WERI-Rb-1 (cell line): ENCODE measurements at regions not wholly inside any gene's neighbourhood (a gene's known extent, or its start where the extent isn't known, plus 50 kb on each side); places are given as distances from the start of the nearest gene placed in this dataset.
A peak's percentile ranks its signal among the peaks of the same experiment; 100 is the strongest.

Source experiments
- DNase-seq: peaks from one replicate; pipeline ENCODE4 v3.0.0-alpha.2; 2020
- H3K27ac ChIP-seq: fragments of 250-450 bp; sonication (Bioruptor Pico); 2 replicates; pipeline ENCODE4 v1.5.1; 2020; ENCODE audit warnings: mild to moderate bottlenecking, moderate library complexity
- H3K27me3 ChIP-seq: fragments of 250-450 bp; sonication (Bioruptor Pico); 2 replicates; pipeline ENCODE4 v1.5.1; 2021; ENCODE audit warnings: mild to moderate bottlenecking, low read depth, moderate library complexity; ENCODE audit not compliant: insufficient read depth, severe bottlenecking
- H3K36me3 ChIP-seq: fragments of 250-450 bp; sonication (Bioruptor Pico); 2 replicates; pipeline ENCODE4 v1.5.1; 2020; ENCODE audit warnings: mild to moderate bottlenecking, moderate library complexity
- H3K4me3 ChIP-seq: 2 replicates; pipeline ENCODE4 v1.5.1; 2011; ENCODE audit warnings: low read depth, mild to moderate bottlenecking, control low read depth, low read length
- H3K9me3 ChIP-seq: fragments of 250-450 bp; sonication (Bioruptor Pico); 2 replicates; pipeline ENCODE4 v1.5.1; 2021; ENCODE audit warnings: mild to moderate bottlenecking, moderate library complexity; ENCODE audit not compliant: severe bottlenecking
- TF ChIP-seq, protein P1 (sequence below): IDR thresholded peaks from 2 replicates; pipeline ENCODE4 v1.5.1; 2011; ENCODE audit warnings: low read depth, mild to moderate bottlenecking, control low read depth, inconsistent platforms, low read length

DNA sequence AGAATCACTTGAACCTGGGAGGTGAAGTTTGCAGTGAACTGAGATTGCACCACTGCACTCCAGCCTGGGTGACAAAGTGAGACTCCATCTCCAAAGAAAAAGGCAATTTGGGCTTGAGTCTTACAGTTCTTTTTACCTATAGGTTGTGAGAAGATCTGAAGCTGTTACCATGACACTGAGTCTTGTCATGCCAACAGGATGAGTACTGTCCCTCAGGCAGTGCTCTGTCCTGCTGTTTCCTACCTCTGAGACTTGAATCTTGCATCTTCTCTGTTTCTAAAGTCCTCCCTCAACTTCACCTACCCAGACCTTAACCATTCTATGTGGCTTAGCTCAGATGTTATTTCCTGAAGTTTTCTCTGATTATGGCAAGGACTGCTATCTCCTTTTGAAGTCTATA is 400.8 kb upstream of the PRICKLE1 start:
- Histone ChIP-seq H3K27ac (no peak overlapping the region), H3K9me3 (no peaks in the 10 kb centered on the region), H3K27me3 (no peaks in the 10 kb centered on the region), H3K36me3 (no peaks in the 10 kb centered on the region), H3K4me3 (no peak overlapping the region)
- DNase-seq, result no peak
- TF ChIP-seq, protein P1, sequence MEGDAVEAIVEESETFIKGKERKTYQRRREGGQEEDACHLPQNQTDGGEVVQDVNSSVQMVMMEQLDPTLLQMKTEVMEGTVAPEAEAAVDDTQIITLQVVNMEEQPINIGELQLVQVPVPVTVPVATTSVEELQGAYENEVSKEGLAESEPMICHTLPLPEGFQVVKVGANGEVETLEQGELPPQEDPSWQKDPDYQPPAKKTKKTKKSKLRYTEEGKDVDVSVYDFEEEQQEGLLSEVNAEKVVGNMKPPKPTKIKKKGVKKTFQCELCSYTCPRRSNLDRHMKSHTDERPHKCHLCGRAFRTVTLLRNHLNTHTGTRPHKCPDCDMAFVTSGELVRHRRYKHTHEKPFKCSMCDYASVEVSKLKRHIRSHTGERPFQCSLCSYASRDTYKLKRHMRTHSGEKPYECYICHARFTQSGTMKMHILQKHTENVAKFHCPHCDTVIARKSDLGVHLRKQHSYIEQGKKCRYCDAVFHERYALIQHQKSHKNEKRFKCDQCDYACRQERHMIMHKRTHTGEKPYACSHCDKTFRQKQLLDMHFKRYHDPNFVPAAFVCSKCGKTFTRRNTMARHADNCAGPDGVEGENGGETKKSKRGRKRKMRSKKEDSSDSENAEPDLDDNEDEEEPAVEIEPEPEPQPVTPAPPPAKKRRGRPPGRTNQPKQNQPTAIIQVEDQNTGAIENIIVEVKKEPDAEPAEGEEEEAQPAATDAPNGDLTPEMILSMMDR, result no peak

DNA sequence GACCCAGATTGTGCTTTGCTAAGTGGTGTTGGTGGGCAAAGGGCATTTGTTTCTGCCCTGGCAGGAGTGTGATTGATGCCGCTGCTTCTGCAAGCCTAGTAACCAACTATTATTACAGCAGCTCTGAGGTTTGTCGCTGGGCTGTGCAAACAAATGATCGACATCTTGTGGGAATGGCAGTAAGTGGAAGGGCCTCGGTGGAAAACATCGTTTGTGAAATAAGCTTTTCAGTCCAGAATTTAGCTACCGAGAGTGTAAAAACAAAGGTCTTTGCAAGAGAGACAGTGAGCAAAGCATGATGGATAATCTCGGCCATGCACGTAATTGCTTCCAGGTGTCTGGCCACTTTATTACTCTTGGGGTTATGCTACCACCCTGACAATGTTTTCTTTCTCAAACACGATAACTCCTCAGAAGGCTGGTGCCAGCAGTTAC is 397.7 kb upstream of the PRICKLE1 start:
- Histone ChIP-seq H3K27me3 (no peaks in the 10 kb centered on the region), H3K36me3 (no peaks in the 10 kb centered on the region), H3K9me3 (no peaks in the 10 kb centered on the region), H3K27ac (no peak overlapping the region), H3K4me3 (no peak overlapping the region)
- TF ChIP-seq, protein P1, result no peak
- no peak for DNase-seq

DNA sequence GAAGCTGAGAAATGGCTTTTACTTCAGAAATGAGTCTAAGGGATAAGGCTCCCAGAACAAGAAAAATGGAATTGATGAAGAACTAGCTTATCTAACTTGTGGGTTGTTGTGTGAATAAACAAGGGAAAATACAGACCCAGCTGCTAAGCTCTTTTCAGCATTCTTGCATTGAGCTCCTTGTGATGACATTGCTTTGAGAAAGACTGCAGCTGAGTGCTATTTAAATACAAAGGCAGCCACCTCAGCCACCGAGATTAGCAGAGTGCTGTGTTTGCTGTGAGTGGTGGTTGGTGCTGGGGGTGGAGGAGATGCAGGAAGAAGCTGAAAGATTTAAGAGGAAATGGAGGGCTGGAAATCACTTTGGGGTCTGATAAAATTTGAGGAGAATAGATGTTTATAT is 396.0 kb upstream of the PRICKLE1 start:
- DNase-seq, result peak; percentile 16
- TF ChIP-seq, protein P1, result no peak
- H3K27me3 ChIP-seq, result no peaks in the 10 kb centered on the region
- H3K4me3 ChIP-seq, result no peak overlapping the region
- no peaks in the 10 kb centered on the region for H3K36me3 ChIP-seq
- H3K9me3 ChIP-seq, result no peaks in the 10 kb centered on the region
- H3K27ac ChIP-seq, result no peak overlapping the region

DNA sequence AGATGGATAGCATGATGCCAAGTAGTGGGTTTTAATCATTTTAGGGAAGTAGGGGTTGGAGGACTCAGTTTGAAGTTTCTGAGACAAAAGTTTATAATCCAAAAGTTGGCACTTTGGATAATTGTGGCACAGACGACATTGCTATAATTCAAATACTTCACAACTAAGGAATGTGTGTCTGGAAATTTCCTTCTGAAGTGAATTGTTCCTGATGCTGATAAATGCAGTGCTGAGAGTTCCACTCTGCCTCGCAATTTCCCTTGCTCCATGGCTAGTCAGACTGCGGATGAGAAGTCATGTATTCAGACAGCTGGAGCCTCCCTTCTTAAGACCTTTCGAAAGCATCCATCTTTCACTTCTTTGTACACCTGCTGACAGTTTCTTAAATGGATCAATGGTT is 393.3 kb upstream of the PRICKLE1 start:
- no peaks in the 10 kb centered on the region for H3K27me3 ChIP-seq
- H3K27ac ChIP-seq, result no peak overlapping the region
- H3K9me3 ChIP-seq, result no peaks in the 10 kb centered on the region
- no peak overlapping the region for H3K4me3 ChIP-seq
- no peaks in the 10 kb centered on the region for H3K36me3 ChIP-seq
- TF ChIP-seq, protein P1, result no peak
- no peak for DNase-seq

DNA sequence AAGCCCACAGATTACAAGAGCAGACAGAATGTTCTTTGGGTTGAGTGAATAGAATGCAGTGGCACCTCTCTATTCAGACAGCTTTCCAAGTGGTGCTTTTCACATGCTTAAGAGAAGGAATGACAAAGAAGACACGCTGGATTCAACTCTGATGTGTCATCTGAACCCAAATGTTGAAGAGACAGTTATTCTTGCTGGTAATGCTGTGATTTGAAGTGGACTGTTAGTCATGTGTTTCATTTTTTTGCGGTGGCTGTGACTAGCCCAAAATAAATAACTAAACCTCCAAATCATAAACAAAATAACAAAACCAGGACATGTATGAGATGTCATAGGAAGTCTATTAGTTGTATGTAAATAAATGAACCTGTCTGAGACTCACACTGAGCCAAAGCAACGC is 391.8 kb upstream of the PRICKLE1 start:
- H3K27ac ChIP-seq, result no peak overlapping the region
- H3K27me3 ChIP-seq, result no peaks in the 10 kb centered on the region
- no peak overlapping the region for H3K4me3 ChIP-seq
- H3K36me3 ChIP-seq, result no peaks in the 10 kb centered on the region
- no peak for DNase-seq
- H3K9me3 ChIP-seq, result no peaks in the 10 kb centered on the region
- TF ChIP-seq, protein P1, result no peak

DNA sequence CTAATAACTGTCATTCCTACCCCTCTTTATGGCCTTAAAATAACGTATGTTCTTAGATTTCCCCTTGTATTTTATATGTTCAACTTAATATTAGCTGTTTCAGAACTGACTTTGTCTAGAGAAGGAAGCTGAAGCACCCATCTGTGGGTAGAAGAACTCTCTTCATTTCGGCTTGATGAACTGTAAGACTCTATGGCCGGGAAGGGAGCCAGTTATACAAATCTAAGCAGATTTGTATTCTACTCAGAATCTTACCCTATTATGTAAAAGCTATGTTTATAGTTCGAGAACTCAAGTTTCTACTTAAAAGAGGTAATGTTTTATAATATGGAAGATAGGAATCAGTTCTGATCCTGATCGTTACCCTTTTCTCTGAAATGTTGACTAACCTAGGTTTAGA is 390.9 kb upstream of the PRICKLE1 start:
- no peak overlapping the region for H3K27ac ChIP-seq
- H3K4me3 ChIP-seq, result no peak overlapping the region
- TF ChIP-seq, protein P1, result no peak
- no peaks in the 10 kb centered on the region for H3K27me3 ChIP-seq
- no peak for DNase-seq
- H3K9me3 ChIP-seq, result no peaks in the 10 kb centered on the region
- H3K36me3 ChIP-seq, result no peaks in the 10 kb centered on the region
